Stimulated activated CD8-positive, alpha-beta memory T cell treated with anti-CD3 and anti-CD28 coated beads, Interleukin-2, amount 100 ng/mL, for 48 hours (primary cell): ENCODE measurements at regions not wholly inside any gene's neighbourhood (a gene's known extent, or its start where the extent isn't known, plus 50 kb on each side); places are given as distances from the start of the nearest gene placed in this dataset.

Source experiments
- DNase-seq, 2 donors: peaks; one replicate each; pipeline ENCODE4 v3.0.0-alpha.2; 2020; ENCODE audit warnings: low read depth in 2 of 2

DNA sequence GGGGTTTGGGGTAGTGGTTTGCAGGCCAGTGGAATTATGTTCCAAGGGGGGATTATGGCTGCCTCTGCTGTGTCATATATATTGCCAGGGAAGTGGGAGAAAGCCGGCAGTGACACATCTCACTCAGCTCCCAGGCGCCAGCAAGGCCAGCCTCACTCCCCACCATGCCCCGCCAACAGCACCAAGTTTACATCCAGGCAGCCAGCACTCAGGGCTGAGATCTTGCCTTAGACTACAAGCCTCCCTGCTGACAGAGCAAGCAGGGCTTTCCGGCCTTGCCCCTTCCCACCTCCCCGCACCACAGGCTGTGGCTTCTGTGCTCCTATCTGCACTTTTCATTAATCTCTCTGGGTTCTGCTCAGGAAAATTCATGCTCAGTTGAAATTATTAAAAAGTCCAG, 385.1 kb downstream of the MZT1 start:
- DNase-seq, result no peak

DNA sequence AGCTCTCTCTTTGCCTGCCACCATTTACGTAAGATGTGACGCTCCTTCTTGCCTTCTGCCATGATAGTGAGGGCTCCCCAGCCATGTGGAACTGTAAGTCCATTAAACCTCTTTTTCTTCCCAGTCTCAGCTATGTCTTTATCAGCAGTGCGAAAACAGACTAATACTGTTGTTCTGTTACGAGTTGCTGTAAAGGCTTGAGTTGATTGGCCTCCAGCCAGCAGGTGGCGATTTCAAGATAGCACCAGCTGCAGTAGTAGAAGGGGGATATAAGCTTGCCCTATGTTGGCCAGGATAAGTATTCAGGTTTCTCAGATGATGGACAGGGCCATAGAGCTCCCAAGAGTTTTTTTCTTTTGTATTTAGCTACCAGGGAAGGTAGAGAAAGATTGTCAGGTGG, 385.5 kb downstream of the MZT1 start:
- DNase-seq, result no peak

DNA sequence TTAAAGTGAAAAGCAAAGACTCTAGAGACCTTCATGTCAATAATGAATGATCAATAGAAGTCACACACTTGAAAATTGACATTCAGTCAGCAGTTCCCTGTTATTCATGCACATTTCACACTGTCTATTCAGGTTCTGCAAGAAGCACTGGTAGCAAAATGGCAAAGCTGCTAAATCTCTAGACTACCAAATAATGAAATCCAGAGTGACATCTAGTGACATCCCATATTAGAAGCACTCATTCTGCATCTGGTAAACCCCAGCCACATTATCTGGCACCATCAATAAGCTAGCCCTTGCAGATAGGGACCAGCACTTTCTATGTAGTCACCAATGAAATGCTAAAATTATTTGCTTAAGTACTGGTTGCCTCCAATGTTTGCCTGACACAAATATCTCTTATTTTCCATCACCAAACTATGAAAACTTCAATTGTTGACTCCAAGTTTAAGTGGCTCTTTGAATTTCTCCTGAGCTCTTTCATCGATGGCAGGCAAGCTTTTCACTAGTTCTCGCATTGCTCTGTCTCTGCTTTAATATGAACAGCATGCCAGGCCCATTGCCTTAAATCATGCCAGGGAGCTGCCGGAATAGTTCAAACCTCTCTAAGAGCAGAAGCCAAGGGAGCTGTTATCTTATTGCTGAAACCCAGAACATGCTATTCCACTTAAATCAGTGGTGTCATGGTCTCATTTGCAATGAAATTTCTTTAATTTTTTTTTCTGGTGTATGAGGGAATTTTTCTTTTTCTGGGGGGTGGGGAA, 409.9 kb downstream of the MZT1 start:
- no peak for DNase-seq

DNA sequence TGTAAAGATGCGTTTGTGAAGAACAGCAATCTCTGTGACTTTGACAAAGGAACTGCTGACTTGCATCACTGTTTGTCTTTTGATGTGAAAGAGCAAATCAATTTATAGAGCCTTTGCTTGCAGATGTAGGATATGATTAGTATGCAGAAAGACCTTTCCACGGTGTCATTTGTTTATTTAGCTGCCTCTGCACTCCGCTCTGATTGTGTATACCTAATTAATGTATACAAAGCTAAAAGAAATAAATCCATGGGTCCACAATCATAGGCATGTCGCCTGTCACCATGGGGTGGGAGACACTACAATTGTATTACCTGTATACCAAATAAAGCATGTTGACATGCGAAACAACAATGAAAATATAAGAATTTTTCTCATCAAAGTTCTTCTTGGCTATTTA, 410.7 kb downstream of the MZT1 start:
- no peak for DNase-seq

DNA sequence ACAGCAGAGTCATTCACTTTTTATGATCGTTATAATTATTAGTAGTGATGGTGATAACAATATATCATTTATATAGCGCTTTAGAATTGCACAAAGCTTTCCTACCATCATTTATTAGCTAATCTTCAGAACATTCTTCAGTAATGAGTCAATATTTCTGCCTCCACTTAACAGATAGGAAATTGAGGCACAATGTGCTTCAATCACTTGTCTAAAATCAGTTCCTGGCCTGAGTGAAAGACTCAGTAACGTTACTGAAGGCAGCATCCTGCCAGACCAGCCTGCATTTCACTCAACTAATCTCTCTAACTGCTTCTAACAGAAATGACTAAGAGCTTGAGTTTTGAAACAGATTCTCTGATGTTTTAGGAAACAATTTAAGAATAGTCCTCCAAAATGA, 412.1 kb downstream of the MZT1 start:
- DNase-seq, result no peak

DNA sequence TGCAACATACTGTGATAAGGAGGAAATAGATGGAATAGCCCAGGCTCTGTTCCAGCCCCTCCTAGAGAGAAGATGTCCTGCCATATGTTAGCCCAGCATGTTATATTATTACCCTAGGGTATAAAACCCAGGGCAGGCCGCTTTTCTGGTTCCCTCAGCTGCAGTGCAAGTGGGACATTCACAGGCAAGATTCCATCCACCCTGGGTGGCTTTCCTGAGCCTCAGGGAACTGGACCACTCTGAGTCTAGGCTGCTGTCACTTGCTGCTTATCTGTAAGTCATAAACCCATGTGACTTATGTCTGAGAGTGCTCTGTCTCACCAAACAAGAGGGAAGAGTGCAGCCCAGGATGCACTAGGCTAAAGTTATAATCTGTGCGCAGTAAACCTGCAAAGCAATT, 413.2 kb downstream of the MZT1 start:
- no peak for DNase-seq

DNA sequence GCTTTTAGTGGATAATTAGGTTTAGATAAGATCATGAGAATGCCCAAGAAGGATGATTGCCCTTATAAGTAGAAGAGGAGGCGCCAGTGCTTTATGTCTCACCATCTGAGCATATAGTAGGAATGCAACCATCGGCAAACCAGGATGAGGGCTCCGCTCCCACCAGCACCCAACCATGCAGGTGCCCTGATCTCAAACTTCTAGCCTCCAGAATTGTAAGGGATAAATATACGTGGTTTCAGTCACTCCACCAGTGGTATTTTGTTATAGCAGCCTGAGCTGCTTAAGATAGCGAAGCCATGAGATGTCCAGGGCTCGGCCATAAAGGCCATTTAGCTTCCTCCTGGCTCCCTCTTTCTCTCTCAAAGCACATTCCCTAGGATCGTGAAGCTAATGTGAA, 413.9 kb downstream of the MZT1 start:
- DNase-seq, result no peak

DNA sequence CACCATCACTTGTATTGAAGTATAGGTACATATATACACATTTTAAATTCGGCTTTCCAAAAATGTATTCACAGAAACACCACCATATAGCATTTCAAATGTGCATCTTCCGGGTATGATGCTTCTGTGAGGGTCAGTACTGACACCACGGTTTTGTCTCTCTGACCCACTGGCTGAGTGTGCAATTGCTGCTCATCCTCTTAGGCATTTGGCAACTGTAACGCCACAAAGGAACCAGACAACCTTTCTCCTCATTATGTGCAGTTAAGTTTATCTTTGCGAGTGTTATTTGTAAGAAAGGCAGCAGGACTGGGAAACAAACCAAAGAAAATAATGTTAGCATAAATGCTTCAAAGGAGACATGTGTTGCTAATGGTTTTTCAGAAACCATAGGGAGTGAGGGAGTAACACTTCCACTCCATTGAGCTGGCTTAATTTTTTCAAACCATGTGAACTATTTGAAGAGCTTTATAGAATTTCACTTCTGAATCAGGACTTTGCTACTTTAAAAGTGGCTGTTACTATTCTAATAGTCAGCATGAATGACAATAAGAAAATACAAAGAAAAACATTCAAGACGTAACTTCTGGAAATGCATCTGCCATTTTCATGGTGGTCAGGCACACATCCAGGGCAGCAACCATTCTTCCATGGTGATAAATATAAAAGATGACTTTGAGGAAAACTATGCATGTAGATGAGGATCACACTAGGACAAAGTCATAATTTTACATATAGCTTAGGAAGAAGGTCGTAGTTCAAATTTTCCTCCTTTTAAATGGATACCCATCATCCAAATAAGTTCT, 423.3 kb downstream of the MZT1 start:
- no peak for DNase-seq

DNA sequence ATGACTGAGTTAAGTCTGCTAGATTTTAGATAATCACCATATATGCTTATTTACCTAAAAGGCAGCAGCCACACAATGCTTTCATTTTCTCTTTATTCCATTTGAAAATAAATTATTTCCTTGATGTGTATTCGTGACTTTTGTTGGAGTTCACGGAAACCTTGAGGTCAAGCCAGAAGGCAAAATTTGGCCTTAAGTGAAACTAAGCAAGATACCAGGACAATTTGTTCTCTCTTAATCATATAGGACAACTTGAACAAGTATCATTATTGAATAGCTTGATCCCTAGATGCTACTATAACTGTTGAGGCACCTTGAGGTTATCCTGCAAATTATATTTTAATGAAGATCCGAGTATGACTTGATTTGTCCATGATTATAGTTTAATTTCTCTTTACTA, 429.2 kb upstream of the DACH1 start:
- no peak for DNase-seq

DNA sequence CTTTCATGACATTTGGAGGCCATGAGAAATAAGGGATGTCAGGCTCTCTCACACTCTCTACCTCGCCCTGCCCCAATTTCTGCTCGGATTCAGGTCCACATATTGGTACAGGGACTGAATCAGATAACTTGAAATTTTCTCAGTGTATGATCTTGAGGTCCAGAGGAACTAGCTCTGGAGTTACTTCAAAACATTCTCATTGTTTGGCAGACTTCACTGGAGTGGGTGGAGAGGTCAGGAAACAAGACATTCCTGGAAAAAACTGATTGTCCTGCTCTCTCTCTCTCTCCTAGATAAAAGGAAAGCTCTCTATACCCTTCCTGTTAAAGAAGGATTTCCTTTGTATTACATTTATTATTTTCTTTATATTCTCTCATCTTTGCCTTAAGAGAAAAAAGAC, 428.1 kb upstream of the DACH1 start:
- no peak for DNase-seq

DNA sequence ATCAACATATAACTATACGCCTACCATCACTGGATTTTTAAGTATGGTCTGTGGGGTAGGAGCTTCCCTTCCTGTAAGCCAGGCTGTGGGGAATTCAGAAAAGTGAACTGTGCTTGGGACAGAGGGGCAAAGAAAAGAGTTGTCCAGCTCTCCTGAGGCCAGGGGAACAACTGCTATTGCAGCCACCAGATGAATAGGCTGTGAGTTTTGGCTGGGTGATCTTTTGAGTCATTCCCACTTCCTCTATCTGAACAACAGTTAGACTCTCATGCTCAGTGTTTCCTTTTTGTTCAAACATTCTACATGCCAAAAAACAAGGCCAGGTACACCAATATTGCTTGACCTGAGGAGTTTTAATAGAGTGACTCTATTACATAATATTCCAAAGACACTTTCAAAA, 426.2 kb upstream of the DACH1 start:
- no peak for DNase-seq

DNA sequence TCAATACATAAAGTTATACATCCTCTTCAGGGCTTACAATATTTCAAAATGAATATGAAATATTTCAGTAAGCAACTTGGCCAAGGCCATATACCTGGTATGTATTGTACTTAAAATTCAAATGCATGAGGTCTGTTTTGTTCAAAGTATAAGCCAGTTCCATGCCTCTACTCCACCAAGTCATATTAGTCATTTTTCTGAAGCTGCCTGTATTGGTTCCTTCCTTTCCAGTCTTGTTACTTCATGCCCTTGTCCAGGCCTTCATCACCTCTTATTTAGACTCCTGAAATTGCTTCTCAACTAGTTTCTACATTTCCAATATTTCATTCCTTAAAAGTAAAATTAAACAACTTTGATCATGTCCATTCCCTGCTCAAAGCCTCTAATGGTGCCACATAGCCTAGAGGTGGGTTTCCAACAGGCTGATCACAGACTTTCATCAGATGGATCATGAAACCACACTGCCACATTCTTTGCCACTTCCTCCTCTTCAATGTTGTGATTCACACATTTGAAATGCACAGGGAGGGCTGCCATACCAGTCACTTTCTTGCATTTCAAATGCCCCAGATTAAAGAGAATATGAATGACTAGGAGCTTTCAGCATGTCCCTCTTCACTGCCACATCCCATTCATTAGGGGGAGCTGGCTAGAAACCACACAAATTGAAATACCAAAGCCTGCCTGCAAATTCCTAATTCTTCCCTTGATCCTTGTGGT, 424.1 kb upstream of the DACH1 start:
- DNase-seq, result no peak

DNA sequence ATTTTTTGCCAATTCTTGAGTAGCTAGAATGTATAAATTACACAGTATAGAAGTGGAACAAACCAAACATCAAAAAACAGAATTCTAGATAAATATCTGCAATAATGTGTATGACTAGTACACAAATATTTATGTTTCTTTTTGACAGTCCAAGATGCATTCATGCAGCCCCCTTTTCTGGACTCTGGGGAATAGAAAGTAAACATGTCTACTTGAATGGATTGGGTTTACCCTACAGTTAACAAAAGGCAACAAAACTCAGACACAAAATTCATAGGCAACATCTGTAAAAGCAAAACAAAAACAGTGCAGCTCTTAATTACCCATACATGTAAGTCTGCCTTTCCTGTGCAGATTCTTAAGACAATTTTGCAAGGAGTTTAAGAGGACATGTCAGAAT, 419.4 kb upstream of the DACH1 start:
- no peak for DNase-seq

DNA sequence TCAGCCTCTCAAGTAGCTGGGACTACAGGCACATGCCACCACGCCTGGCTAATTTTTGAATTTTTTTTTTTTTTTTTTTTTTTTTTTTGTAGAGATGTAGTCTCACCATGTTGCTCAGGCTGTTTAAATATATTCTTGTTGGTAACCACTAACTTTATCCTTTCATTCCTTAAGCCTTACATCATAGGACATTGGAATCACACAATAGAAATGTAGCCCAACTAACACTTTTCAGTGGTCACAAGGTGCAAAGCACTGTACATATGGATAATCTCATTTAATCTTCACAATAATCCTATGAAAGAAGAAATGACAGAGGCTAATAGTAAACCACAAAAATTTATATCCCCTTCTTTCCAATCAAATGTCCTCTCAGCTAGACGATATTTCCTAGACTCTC, 417.8 kb upstream of the DACH1 start:
- no peak for DNase-seq

DNA sequence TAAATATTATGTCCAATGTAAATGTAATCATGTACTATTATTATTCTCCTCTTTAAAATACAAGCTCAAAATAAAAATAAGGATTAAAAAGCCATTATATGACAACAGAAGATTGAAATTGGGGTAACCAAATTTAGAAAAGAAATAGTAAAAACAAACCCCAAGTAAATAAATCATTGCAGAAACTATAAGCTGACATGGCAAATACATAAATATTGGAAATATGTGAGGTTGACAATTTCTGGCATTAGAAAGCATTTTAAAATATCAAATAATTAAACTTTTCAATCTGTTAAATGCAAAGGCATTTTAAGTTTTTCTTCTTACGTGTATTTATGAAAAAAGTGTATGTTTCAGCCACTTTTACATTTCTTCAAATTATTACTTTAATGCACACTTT, 394.7 kb upstream of the DACH1 start:
- DNase-seq, result no peak

DNA sequence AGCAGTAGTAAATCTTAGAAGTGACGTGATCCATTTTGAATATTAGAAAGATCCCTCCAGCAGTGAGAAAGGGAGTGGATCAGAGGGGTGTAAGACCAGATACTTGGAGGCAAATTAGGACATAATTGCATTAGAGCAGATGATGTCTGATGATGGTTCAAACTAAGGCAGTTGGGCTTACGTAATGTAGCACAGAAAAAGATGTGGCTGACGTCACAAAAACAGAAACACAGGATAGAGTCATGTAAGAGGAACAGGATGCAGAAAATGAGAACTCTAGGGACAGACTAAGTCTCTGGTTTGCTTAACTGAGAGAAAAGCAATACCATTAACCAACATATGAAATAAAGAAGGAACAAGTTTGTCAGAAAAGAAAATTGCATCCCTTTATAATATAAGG, 392.5 kb upstream of the DACH1 start:
- DNase-seq, result no peak

DNA sequence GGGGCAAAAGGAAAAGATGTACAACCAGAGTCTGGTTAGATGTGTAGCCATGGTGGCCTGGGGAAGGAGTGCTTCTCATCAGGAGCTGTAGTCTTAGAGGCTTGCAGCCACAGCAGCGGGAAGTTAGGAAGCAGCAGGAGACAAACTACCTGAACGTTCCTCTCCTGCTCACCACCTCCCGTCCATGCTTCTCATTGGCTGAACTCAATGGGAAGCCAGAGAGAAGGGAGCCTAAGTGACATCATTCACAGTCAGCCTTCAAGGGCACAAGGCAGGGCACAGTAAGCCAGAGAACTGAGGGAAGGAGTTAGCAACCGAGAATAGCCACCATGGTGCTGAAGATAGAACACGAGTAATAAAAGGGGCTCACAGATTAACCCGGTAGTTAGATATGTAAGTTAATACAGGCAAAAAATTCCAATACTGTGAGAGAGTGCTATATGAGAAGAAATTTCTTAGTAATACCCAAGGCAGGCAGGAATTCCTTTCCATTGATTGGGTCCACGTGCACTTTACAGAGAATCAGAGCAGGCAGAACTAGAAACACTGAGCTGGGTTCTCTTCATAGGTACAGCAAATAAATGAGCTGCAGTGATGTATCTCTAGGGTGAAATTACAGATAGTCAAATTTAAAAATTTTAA, 391.5 kb upstream of the DACH1 start:
- no peak for DNase-seq

DNA sequence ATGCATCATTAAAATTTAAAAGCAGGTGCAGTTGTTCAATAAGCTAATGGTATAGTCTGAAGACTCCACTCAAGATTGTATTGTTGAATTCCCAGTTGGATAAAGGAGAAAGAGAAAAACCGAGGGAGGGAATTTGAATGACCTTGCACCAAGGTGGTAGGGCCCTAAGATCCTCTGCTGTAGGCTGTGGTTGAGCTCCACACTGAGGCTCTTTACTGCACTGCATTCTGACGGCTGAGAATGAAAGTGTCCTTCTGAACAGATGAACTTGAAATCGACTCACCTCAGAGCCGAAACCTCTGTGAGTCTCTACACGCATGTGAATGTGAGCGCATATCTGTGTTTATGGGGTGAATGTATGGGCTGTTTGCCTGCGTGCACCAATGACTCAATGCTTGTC, 388.9 kb upstream of the DACH1 start:
- DNase-seq, result no peak

DNA sequence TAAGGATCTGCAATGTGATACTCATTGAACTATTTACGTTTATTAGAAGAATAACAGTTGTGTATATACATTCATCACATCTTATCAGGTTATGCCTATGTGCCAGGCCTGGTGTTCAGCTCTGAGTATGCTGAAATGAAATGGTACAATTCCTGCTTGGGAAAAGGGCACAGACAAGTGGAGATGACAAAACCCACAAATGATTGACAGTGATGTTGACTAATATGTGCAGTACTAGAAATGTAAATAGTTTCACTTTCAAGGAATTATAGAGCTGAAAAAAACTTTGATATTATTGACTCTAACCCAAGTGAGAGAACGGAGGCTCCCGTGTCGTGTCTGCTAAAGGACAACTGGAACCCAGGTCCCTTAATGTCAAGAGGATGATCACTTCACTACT, 386.8 kb upstream of the DACH1 start:
- no peak for DNase-seq

DNA sequence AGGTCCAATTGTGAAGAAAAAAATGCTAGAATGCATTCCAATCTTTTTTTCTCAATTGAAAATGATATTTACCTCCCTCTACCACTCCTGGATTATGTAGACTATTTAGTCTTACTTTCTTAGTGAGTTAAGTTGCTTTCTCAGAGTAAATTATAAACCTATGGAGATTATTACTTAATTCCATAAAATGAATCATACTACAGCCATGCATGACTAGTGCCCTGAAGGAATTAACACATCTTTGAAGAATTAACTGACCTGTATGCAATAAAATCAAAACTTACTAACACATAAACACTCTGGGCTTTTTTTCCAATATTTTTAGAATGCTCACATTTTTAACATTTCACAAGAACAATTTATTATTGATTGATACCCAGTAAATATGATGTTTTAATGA, 379.4 kb upstream of the DACH1 start:
- DNase-seq, result no peak

DNA sequence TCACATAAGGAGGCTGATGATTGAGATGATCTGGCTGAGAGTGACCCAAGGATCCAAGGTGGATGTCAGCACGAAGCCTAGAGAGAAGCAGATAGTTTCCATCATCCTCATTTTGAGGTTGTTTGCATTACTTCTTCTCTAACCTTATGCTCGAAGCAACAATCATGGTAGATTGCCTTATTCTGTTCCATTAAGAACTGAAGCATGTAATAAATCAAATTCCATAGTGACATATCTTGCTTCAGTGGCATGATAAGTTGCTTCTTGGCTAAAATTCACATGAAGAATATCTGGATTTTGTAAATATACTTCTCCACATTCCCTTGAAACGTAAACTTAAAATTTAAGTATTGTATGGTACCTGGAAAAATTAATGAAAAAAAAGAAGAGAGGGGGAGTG, 377.8 kb upstream of the DACH1 start:
- DNase-seq, result no peak

DNA sequence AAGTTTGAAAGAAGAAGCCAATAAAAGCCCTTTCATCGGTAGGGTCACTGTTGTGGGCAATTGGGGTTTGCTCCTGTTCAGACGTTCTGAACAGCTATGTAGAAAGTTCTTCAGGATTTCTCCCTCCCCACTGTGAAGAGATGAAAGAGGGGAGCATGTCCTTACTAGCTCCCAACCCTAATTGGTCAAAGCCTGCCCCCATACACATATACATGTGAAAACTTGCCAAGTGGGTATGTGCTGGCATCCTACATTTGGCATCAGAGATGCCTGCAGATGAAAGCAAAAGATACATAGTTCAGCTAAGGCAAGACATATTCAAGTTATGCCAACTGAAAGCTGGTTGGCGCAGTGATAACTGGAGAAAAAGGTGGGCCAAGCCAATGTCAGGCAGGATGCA, 363.1 kb upstream of the DACH1 start:
- DNase-seq, result no peak
